ENCODE measurements at regions not wholly inside any gene's neighbourhood (a gene's known extent, or its start where the extent isn't known, plus 50 kb on each side); places are given as distances from the start of the nearest gene placed in this dataset.

DNA sequence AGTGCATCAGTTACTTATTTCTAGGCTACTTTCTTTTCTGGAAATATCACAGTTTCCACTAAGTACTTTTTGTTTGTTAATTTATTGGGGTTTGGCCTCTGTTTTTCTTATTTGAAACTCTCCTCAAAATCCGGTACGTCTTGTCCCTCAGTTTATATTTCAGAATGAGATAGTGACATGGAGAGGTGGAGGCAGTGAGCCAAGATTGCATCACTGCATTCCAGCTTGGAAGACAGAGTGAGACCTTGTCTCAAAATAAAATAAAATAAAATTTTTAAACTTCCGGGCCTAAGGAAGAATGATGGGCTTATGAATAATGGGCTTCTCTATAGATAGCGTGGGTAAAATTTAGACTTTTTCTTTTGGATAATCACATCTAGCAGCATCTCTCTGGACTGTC lies 567.8 kb downstream of the TRIML1 start:
- intact Hi-C loops (cut with DNase I): no loop called here
- Histone ChIP-seq H3K27me3 (no peaks in the 10 kb centered on the region), H3K27ac (no peak overlapping the region), H3K9me3 (no peaks in the 10 kb centered on the region), H3K4me1 (no peaks in the 10 kb centered on the region), H3K4me3 (no peak overlapping the region), H3K36me3 (no peaks in the 10 kb centered on the region)
- TF ChIP-seq POLR2AphosphoS5 (IDR thresholded peaks at IDR 0.05) (no peak), POLR2A (IDR thresholded peaks at IDR 0.05) (no peak), EP300 (IDR thresholded peaks at IDR 0.05) (no peak)
- TF ChIP-seq, protein P1, sequence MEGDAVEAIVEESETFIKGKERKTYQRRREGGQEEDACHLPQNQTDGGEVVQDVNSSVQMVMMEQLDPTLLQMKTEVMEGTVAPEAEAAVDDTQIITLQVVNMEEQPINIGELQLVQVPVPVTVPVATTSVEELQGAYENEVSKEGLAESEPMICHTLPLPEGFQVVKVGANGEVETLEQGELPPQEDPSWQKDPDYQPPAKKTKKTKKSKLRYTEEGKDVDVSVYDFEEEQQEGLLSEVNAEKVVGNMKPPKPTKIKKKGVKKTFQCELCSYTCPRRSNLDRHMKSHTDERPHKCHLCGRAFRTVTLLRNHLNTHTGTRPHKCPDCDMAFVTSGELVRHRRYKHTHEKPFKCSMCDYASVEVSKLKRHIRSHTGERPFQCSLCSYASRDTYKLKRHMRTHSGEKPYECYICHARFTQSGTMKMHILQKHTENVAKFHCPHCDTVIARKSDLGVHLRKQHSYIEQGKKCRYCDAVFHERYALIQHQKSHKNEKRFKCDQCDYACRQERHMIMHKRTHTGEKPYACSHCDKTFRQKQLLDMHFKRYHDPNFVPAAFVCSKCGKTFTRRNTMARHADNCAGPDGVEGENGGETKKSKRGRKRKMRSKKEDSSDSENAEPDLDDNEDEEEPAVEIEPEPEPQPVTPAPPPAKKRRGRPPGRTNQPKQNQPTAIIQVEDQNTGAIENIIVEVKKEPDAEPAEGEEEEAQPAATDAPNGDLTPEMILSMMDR (IDR thresholded peaks at IDR 0.05): no peak
- no peak for DNase-seq
- WGBS, 2 donors: 82 to 90% methylated on average over 4 of the region's 4 CpGs

DNA sequence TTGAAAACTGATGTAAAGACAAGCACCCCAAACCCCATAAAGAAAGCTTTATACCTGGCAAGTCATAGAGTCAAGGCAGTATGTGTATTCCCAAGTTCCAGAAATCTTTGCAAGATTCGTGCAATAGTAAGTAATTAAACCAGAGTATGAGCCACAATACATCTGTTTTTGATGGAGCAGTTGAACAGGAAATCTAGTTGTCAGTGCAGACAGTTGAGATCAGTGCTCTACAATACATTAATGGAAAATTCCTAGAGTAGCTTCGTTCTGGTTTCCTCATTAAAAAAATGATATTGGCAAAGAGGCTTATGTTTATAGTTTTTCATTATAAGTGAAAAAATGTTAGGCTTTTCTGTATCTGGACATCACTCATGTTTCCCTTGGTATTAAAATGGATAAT lies 575.3 kb downstream of the TRIML1 start:
- 57 to 72% methylated on average over 2 of the region's 2 CpGs for WGBS, 2 donors
- H3K4me3 ChIP-seq: no peak overlapping the region
- intact Hi-C loops (cut with DNase I): no loop called here

GRCh38 chr4:188714907-188715306 lies 575.7 kb downstream of the TRIML1 start:
- 88 to 91% methylated on average over 3 of the region's 3 CpGs for WGBS, 2 donors
- Histone ChIP-seq H3K4me3 (no peak overlapping the region), H3K27ac (no peak overlapping the region), H3K36me3 (no peaks in the 10 kb centered on the region), H3K4me1 (no peaks in the 10 kb centered on the region), H3K27me3 (no peaks in the 10 kb centered on the region), H3K9me3 (no peaks in the 10 kb centered on the region)
- TF ChIP-seq POLR2AphosphoS5 (IDR thresholded peaks at IDR 0.05) (no peak), EP300 (IDR thresholded peaks at IDR 0.05) (no peak), POLR2A (IDR thresholded peaks at IDR 0.05) (no peak)
- TF ChIP-seq, protein P1 (IDR thresholded peaks at IDR 0.05): no peak
- no peak for DNase-seq
- intact Hi-C loops (cut with DNase I): no loop called here

More for the DNA sequence above, 575.3 kb downstream of the TRIML1 start:
- TF ChIP-seq, protein P1 (IDR thresholded peaks at IDR 0.05): no peak
- no peak for TF ChIP-seq EP300 (IDR thresholded peaks at IDR 0.05)
- TF ChIP-seq POLR2A (IDR thresholded peaks at IDR 0.05): no peak
- TF ChIP-seq POLR2AphosphoS5 (IDR thresholded peaks at IDR 0.05): no peak
- no peak for DNase-seq
- Histone ChIP-seq H3K36me3 (no peaks in the 10 kb centered on the region), H3K9me3 (no peaks in the 10 kb centered on the region), H3K4me1 (no peaks in the 10 kb centered on the region), H3K27ac (no peak overlapping the region), H3K27me3 (no peaks in the 10 kb centered on the region)

DNA sequence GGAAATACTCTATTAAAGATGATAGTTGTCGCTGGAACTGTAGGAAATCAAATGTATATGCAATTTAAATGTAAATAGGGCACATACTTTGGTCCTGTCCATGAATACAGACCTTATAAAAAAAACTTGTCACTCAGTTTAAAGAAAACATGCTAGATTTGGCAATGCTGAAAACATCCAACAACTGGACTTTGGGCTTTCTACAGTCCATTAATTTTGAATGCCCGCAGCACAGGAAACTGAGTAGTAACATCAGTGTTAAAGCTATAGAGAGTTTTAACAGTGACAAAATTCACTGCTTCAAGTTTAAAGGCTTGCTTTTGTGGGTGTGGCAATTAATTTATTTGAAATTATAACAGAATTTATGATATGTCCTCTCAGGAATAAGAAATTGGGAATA lies 578.4 kb downstream of the TRIML1 start:
- Histone ChIP-seq H3K27ac (no peak overlapping the region), H3K4me1 (no peaks in the 10 kb centered on the region), H3K4me3 (no peak overlapping the region), H3K36me3 (no peaks in the 10 kb centered on the region), H3K9me3 (peaks cover 0 to 7% (median 0%) of the 10 kb centered on the region in 4 donors), H3K27me3 (no peaks in the 10 kb centered on the region)
- intact Hi-C loops (cut with DNase I): no loop called here
- no peak for TF ChIP-seq POLR2A (IDR thresholded peaks at IDR 0.05)
- TF ChIP-seq, protein P1 (IDR thresholded peaks at IDR 0.05): no peak
- no peak for TF ChIP-seq EP300 (IDR thresholded peaks at IDR 0.05)
- TF ChIP-seq POLR2AphosphoS5 (IDR thresholded peaks at IDR 0.05): no peak
- DNase-seq: no peak
- 82 to 90% methylated on average over 2 of the region's 2 CpGs for WGBS, 2 donors

DNA sequence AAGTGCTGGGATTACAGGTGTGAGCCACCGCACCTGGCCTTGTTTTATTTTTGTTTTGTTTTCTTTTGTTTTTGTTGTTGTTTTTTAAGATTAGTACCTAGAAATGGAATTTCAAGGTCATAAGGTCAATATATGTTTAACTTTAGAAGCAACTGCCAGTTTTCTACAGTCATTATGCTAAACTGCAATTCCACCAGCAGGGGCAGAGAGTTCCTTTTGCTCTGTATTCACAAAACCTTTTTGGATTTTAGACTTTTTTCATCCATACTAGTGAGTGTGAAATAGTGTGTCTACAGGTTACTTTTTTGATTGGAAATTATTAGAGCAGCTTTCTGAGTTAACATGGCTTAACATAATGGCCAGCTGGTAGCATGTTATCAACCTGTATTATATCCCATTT lies 580.6 kb downstream of the TRIML1 start:
- Histone ChIP-seq H3K4me3 (no peak overlapping the region), H3K27ac (no peak overlapping the region), H3K4me1 (no peaks in the 10 kb centered on the region), H3K36me3 (no peaks in the 10 kb centered on the region), H3K27me3 (no peaks in the 10 kb centered on the region), H3K9me3 (peaks cover 0 to 7% (median 0%) of the 10 kb centered on the region in 4 donors)
- TF ChIP-seq, protein P1 (IDR thresholded peaks at IDR 0.05): no peak
- TF ChIP-seq POLR2A (IDR thresholded peaks at IDR 0.05): no peak
- TF ChIP-seq EP300 (IDR thresholded peaks at IDR 0.05): no peak
- TF ChIP-seq POLR2AphosphoS5 (IDR thresholded peaks at IDR 0.05): no peak
- DNase-seq: no peak
- 89 to 92% methylated on average over 1 of the region's 1 CpG for WGBS, 2 donors
- intact Hi-C loops (cut with DNase I): no loop called here
